C4-2B (cell line): ENCODE measurements at regions not wholly inside any gene's neighbourhood (a gene's known extent, or its start where the extent isn't known, plus 50 kb on each side); places are given as distances from the start of the nearest gene placed in this dataset.

ENCODE experiments used
- H3K27ac ChIP-seq: fragments of 450-650 bp; 2 replicates; pipeline ENCODE4 v1.5.1; 2017
- ZFX ChIP-seq: fragments of 450-650 bp; IDR thresholded peaks from 2 replicates; pipeline ENCODE4 v1.6.1; 2017
- TF ChIP-seq, protein P1 (sequence below): fragments of 450-650 bp; conservative IDR thresholded peaks from 2 replicates; pipeline ENCODE4 v1.5.1; 2017; ENCODE audit warnings: mild to moderate bottlenecking

DNA sequence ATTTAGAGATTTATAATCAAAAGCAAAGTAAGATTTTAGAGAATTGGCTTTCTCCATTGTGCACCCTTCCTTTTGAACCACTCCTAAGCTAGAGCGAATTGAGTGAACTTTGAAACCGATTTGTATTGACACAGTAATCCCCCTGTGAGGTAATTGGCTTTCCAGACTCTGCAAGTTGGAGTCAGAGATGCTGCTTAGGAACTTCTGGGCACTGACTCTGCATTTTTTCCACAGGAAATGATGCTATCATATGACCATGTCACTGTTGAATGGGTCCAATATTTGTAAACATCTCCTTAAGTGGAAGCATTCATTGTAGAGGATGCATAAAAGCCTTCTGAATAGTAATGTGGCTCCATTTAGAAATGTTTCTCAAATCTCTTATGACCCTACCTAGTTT, 394.4 kb upstream of the ZNF608 start:
- TF ChIP-seq ZFX, result no peak
- TF ChIP-seq, protein P1, sequence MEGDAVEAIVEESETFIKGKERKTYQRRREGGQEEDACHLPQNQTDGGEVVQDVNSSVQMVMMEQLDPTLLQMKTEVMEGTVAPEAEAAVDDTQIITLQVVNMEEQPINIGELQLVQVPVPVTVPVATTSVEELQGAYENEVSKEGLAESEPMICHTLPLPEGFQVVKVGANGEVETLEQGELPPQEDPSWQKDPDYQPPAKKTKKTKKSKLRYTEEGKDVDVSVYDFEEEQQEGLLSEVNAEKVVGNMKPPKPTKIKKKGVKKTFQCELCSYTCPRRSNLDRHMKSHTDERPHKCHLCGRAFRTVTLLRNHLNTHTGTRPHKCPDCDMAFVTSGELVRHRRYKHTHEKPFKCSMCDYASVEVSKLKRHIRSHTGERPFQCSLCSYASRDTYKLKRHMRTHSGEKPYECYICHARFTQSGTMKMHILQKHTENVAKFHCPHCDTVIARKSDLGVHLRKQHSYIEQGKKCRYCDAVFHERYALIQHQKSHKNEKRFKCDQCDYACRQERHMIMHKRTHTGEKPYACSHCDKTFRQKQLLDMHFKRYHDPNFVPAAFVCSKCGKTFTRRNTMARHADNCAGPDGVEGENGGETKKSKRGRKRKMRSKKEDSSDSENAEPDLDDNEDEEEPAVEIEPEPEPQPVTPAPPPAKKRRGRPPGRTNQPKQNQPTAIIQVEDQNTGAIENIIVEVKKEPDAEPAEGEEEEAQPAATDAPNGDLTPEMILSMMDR, result no peak
- H3K27ac ChIP-seq, result no peak overlapping the region

GRCh38 chr5:125142458-125142857, 396.0 kb upstream of the ZNF608 start:
- TF ChIP-seq, protein P1, result no peak
- no peak for TF ChIP-seq ZFX
- no peak overlapping the region for H3K27ac ChIP-seq

DNA sequence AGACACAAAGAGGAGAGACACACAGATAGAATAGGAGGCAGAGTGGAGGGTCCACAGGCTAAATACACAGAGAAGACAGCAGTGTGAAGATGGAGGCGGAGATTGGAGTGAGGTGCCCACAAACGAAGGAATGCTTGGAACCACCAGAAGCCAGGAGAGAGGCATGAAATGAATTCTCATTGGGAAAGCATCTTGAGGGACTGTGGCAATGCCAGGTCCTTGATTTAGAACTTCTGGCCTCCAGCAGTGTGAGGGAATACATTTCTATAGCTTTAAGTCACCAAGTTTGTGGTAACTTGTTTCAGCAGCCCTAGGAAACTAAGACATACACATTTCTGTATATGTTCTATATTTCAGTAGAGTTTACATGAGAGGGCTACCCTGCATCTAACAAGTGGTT, 396.6 kb upstream of the ZNF608 start:
- TF ChIP-seq, protein P1, result no peak
- TF ChIP-seq ZFX, result no peak
- no peak overlapping the region for H3K27ac ChIP-seq

- H3K27ac ChIP-seq, result no peak overlapping the region
- TF ChIP-seq, protein P1, result no peak
- TF ChIP-seq ZFX, result no peak
Observed at GRCh38 chr5:125148076-125148475, 401.6 kb upstream of the ZNF608 start.

GRCh38 chr5:125148706-125149105, 402.3 kb upstream of the ZNF608 start:
- no peak overlapping the region for H3K27ac ChIP-seq
- TF ChIP-seq ZFX, result no peak
- TF ChIP-seq, protein P1, result no peak

DNA sequence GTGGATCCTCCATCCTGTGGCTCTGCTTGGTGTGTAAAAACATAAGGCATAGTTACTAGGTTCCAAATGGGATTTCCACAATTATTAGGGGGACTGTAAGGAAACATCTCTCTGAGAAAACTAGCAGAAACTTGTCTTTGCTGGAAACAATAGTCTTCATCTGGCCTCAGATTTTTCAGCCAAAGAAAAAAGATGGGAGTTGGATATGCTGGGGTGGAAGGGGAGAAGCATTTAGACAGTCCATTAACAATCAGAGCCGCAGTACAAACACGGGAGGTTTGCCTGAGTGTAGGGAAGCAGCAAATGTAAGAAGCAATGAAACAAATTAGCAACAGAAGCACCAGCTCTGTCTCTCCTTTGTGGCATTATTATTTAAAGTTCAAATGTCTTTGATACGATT, 402.7 kb upstream of the ZNF608 start:
- TF ChIP-seq, protein P1, result no peak
- TF ChIP-seq ZFX, result no peak
- no peak overlapping the region for H3K27ac ChIP-seq

GRCh38 chr5:125149527-125149926, 403.1 kb upstream of the ZNF608 start:
- no peak overlapping the region for H3K27ac ChIP-seq
- TF ChIP-seq ZFX, result no peak
- TF ChIP-seq, protein P1, result no peak
